D721Med (cell line): ENCODE measurements at regions not wholly inside any gene's neighbourhood (a gene's known extent, or its start where the extent isn't known, plus 50 kb on each side); places are given as distances from the start of the nearest gene placed in this dataset.

Experiments
- DNase-seq: peaks from one replicate; pipeline ENCODE4 v3.0.0; 2011; ENCODE audit warnings: low spot score; ENCODE audit not compliant: insufficient read length
- FAIRE-seq: peaks from 2 replicates; lab custom pipeline; 2011; peaks lifted over from hg19 to GRCh38; lab: Jason Lieb, UNC
- TF ChIP-seq, protein P1 (sequence below): IDR thresholded peaks from 2 replicates; pipeline ENCODE4 v1.5.1; 2012; ENCODE audit warnings: mild to moderate bottlenecking, control low read depth; ENCODE audit not compliant: insufficient read depth; ENCODE audit errors: missing control alignments

DNA sequence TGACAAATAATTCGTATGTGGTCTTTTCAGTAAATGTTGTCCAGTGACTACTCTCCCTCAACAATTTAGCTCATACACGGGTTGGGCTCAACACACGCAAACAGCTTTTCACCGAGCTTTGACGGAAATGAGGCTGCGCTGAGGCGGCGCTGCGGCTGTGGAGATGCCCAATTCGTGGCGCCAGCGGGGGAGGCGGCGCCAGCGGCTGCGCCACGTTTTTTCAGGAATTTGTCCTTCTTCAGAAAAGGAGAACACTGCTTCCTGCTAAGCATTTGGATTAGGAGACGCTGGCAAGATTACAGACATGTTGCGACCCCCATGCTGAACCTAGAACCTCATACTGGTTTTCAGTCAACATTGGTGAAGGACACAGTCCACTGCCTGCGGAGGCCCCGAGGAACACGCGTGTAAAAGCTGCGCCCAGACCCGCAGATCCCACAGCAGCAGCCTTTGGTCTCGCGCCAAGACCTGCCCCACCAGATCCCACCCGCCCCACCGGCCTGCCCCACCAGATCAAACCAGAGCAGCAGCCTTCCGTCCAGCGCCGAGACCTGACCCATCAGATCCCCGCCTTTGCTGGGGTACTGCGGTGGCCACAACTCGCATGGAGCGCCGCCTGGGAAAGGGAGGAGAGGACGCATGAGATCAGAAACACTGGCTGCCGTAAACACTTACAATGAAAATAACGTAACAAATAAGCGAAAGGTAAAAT is 173.8 kb downstream of the TMEM18 start:
- TF ChIP-seq, protein P1, sequence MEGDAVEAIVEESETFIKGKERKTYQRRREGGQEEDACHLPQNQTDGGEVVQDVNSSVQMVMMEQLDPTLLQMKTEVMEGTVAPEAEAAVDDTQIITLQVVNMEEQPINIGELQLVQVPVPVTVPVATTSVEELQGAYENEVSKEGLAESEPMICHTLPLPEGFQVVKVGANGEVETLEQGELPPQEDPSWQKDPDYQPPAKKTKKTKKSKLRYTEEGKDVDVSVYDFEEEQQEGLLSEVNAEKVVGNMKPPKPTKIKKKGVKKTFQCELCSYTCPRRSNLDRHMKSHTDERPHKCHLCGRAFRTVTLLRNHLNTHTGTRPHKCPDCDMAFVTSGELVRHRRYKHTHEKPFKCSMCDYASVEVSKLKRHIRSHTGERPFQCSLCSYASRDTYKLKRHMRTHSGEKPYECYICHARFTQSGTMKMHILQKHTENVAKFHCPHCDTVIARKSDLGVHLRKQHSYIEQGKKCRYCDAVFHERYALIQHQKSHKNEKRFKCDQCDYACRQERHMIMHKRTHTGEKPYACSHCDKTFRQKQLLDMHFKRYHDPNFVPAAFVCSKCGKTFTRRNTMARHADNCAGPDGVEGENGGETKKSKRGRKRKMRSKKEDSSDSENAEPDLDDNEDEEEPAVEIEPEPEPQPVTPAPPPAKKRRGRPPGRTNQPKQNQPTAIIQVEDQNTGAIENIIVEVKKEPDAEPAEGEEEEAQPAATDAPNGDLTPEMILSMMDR = no peak
- FAIRE-seq = no peak
- no peak for DNase-seq

DNA sequence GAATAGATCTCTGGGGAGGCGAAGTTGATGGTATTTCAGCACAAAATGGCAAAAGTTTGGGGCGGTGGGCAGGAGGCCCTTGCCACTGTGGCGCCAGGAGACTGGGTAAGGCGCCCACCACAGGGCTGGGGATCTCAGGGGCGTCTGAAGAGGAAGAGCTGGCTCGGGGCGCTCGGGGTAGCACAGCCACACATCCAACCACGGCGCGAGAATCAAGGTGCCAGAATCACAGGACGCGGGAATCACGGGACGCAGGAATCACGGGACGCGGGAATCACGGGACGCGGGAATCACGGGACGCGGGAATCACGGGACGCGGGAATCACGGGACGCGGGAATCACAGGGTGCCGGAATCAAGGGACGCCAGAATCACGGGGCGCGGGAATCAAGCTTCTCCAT is 174.4 kb downstream of the TMEM18 start:
- TF ChIP-seq, protein P1 = no peak
- no peak for FAIRE-seq
- DNase-seq = no peak

DNA sequence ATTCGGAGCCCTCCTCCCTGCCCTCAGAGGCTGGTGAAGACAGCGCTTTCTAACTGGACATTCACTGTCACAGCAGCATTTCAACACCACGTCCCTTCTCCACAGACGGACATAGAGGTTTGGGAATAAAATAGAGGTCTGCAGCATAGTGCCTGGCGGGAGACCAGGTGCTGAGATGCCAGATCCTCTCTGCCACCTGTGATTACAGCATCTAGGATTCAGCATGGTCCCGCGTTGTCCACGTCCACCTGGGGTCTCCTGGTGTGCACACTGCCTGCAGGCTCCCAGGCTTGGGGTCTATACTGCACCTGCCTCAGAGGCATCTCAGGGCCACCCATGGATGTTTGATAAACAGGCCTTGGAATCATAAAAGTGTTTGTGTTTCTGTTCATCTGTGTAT is 175.5 kb downstream of the TMEM18 start:
- no peak for FAIRE-seq
- no peak for DNase-seq
- TF ChIP-seq, protein P1 = no peak

DNA sequence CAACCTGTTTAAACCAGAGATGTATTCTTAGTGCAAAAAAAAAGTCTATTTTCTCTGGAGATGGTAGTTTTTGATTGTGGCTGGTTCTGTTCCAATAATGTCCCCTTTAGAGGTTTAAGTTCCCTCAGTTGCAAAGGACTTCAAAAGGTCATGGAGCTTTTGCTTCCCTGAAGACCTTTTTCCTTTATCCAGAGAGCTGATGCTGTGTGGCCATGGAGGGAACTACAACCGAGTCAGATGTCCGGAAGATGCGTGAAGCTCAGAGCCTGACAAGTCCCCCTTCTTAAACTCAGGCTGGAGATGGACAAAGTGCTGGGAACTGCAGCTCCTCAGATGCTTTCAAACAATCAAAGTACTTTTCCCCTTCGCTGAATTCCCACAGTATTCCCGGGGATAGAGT is 176.1 kb downstream of the TMEM18 start:
- no peak for DNase-seq
- FAIRE-seq = no peak

DNA sequence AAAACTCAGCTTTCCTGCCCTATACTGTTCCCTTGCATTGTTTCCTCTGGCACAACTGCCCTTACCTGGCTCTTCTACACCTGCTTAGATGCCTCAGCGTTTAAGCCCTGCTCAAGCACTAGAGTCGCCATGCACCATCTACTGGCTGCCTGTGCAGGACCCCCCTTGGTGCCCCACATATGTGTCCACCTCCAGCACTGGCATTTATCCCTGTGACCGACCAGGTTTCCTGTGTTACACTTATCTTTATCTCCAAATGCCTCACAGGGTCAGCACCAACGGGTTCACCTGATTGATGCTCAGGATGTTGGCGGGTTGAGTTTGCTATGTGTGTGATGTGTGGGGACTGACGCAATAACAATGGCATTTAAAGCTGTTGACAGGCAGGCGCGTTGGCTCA is 177.5 kb downstream of the TMEM18 start:
- TF ChIP-seq, protein P1 = no peak
- DNase-seq (no peak), FAIRE-seq (no peak)

More for the DNA sequence above, 176.1 kb downstream of the TMEM18 start:
- TF ChIP-seq, protein P1 = no peak

DNA sequence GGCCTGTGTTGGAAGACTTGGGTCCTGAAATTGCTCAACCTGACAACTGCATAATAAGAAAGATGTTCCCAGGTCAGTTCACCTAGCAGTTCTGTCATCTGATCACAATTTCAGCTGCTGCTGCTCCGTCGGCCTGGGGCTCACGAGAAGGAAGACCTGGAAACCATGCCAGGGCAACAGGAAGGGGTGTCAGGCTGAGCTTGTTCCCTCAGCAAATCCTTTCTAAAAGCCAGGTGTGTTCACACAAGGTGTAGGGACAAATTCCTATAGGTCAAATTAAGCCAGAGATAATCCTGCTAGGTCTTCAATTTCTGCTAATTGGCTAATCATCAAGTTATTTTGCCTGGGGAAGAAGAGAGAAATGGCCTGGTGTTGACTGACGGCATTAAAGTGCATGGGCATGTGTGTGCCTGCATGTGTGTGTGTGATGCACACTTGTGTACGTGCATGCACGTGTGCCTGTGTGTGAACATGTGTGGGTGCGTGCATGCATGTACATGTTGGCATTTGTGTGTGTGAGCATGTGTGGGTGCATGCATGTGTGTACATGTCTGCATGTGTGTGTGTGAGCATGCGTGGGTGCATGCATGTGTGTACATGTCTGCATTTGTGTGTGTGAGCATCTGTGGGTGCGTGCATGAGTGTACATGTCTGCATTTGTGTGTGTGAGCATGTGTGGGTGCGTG is 178.6 kb downstream of the TMEM18 start:
- DNase-seq (no peak), FAIRE-seq (no peak)
- TF ChIP-seq, protein P1 = no peak
